DMS114 treated with DMSO at 0.1 percent for 48 hours (cell line): ENCODE measurements at regions not wholly inside any gene's neighbourhood (a gene's known extent, or its start where the extent isn't known, plus 50 kb on each side); places are given as distances from the start of the nearest gene placed in this dataset.
"Not testable (repeated sequence)": the region's sequence is repeated elsewhere in the genome, so short reads cannot be mapped to it uniquely, and the experiment has no call there.

Experiments
- DNase-seq: peaks from one replicate; lab custom pipeline; 2025; ENCODE audit not compliant: unreplicated experiment; lab: John Stamatoyannopoulos, UW

DNA sequence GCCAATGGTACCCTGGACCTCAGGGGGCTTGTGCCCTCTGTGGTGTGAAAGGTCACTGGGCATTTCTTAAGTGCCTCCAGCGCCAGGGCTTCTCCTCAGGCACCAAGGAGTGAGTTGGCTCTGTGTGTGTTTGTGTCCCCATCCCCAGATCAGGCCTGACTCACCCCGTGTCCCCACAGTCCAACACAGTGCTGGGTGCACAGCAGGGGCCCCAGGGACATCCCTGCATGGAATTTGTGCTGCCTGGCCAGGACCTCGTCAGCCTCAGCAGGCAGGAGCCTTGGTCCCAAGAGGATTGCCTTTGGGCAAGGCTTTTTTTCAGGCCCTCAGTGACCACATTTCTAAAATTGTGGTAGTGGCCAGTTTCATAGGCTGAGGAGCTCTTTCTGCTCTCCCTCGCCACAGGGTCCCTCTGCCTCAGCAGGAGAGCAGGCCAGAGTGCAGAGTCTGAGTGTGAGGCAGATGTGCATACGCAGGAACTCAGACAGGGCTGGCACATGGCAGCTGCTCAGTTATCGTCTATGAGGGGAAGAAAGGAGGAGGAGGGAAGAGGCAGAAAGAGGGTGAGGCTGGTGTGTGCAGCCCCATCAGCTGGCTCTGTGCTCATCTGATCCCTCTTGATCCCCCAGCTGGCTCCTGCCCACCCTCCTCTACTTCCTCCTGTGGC lies 215.6 kb downstream of the RPLP1 start:
- DNase-seq, result no peak

DNA sequence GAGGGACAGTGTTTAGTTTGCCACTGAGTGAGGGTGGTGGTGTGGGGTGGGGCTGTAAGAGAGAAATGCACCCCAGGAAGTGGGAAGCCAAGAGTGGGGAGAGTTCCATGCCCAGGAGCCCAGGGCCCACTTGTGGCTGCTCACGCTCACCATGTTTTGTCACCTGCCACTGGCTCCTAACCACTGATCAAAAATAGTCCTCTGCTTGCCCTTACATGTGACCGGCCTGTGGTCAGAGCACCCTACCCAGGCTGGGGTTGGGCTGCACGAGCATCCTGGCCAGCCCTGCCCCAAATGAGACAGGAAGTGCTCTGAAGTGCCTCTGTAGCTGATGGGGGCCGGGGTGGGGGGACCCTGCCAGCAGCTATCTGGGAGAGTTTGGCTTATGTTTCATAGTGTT lies 216.3 kb downstream of the RPLP1 start:
- DNase-seq, result no peak

DNA sequence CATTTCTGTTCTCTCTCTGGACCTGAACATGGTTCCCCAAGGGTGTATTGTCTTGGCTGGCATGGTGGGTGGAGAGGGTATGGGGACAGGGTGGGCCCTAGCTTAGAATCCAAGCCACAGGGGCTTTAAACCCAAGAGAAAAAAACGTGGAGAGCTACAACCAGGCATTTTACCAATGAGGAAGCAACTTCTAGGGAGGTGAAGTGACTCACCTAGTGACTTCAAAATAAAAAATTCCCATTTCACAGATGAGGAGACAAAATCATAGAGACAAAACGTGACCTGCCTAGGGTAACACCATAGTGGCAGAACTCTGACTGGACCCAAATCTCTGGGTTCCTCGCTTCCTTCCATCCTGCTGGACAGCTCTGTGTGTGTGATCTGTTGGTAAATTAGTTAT lies 216.8 kb downstream of the RPLP1 start:
- no peak for DNase-seq

DNA sequence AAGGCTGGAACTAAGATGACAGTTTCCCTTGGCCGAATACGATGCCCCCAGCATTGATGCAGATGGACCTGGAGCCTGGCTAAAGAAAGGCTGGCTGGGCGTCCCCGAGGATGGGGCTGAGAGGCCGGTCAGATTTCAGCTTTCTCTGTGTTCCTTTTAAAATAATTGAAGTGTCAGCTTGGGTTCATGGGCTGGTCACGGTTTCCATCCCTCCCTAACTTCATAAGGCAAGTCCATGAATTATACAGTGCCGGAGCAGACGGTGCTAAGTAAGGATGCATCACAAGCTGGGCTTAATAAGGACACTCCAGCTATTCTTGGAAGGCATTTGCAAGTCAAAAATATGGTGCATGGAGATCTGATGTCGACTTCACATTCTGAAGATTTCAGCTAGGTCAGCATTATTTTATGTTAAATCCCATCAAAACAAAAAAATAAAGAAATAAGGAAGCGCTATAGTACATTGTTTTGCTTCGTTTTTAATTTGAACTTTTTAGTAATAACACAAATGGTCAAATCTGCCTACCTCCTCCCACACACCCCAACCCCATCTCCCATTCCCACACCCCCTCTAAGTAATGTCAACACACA lies 220.8 kb downstream of the RPLP1 start:
- no peak for DNase-seq

DNA sequence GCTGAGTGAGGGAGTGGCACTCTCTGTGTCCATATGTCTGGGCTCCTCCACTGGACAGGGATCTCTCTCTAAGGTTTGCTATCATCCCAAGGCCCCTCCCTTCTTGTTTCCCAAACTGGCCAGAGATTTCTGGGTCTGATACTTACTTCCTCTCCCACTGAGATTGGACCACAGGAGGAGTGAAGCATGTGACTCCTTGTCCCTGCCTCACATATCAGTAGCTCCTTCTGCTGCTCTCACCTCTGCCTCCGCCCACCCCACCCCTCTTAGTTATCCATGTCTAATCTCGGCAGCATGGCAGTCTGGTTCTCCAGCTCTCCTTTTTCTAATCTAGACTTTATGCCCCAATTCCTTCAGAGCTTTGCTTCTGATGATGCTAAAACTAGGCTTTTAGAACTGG lies 223.1 kb downstream of the RPLP1 start:
- DNase-seq, result no peak

DNA sequence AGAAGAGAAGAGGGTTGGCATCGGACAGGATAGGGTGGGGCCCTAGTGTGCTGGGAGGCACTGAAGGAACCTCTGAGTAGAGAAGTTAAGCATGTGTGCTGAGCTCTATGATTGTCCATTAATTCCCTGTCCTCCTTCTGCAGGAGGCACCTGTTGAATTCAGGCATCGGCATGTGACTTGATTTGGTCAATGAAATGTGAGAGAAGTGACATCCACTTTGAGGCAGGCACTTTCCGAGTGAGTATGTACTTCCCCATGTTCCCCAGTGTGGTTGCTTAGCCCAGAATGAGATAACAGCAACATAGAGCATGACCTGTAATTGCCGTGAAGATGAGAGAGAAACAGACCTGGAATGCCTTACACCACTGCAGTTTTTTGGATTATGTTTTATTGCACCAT lies 224.8 kb downstream of the RPLP1 start:
- DNase-seq, result no peak

DNA sequence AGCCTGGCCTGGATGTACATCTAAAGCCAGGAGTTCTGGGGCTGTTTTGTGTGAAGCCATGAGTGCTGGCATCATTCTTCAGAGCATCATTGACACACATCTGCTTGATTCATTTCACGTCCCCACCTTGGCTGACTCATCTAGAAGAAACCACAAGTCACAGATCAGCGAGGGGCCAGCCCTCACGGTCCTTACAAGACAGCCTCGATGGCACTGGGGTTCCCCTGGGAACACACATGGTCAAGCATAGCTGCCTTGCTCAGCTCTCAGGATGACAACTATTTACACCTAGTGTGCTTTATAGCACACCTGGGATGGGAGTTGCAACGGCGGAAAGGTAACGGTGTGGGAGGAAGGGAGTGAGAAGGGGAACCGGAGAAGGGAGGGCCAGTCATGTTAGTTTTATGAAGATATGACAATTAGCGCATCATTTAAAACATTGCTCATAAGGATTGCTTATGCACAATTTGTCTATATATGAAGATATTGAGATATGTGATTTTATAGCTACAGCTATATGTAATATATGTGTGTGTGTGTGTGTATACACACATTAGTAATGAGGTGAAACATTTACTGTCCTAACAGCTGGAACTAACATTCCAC lies 227.1 kb downstream of the RPLP1 start:
- DNase-seq, result no peak

DNA sequence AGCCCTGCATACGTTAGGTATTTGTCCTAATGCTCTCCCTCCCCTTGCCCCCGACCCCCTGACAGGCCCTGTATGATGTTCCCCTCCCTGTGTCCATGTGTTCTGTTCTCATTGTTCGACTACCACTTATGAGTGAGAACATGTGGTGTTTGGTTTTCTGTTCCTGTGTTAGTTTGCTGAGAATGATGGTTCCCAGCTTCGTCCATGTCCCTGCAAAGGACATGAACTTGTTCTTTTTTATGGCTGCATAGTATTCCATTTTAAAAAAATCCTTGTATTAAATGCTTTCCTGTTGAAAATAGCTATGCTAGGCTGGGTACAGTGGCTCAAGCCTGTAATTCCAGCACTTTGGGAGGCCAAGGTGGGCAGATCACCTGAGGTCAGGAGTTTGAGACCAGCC lies 232.2 kb downstream of the RPLP1 start:
- DNase-seq, result not testable (repeated sequence)

DNA sequence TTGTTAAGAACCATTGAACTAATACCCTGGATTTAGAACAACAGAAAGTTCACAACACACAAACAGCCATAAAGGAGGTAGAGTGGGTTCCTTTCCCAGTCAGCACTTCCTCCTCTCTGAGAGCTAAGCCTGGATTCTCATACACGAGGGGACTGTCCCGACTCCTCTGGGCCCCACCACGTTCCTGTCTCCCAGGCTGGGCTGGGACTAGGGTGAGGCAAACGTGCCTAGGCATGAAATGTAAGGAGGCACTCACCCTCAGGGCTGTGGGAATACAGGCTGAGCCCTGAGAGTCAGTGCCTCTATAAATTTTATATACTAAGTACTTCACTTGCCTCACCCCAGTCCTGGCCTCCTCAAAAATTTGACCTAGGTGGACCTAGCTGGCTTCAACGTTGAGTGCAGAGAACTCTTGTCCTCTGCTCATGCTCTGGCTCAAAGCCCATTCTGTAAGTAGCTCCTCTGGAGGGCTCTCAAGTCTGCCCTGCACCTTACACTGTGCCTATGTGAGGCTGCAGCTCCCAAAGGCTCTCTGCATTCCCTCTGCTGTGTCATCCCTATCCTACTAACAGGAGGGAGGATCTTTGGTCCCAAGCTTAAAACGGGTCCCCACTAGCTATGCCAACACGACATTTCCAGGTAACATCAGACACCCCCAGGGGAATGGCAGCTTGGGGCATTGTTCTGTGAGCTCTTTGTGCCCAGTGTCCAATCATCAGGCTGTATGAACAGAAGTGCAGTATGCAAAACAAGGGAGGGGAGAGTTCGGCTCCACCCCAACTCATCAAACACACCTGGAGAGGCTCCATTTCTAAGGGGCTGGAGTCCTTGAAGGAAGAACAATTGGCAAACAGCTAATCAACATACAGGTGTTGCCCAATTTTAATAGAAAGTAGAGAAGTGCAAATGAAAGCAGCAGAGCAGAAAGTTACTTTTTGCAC lies 233.2 kb downstream of the RPLP1 start:
- DNase-seq, result no peak

DNA sequence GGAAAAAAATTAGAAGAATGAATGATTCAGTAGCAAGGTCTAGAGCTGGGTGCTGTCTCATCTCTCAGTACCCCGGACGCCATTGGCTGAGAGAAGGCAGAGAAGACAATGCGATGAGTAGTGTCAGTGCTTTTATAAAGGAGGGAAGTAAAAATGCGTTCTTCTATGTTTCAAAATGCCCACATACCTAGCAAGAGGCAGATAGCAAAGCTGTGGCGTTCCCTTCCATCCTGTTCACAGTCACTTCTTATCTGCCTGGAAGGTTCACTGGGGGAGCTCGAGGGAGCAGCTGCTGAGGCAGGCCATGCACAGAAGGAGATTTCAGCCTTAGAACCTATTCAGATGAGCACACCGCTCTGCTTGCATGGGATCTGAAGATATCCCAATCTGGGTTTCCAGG lies 234.0 kb downstream of the RPLP1 start:
- DNase-seq, result no peak

DNA sequence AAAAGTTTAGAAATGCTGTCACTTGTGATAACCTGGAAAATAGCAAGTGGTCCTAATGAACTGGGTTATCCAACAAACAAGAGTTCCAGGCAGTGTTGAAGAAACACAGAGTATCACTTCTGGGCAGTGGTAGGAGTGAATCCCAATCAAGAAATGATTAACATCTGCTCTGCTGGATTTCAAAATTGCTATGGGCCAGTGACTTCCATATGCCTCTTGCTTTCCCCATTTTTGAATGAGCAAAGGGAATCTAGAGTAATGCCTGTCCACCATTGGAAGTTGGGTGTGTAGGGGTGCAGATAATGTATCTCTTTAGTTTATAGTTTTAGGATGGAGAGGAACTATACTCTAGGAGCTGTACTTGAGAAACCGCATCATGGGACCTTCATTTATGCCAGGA lies 236.5 kb downstream of the RPLP1 start:
- DNase-seq, result no peak

DNA sequence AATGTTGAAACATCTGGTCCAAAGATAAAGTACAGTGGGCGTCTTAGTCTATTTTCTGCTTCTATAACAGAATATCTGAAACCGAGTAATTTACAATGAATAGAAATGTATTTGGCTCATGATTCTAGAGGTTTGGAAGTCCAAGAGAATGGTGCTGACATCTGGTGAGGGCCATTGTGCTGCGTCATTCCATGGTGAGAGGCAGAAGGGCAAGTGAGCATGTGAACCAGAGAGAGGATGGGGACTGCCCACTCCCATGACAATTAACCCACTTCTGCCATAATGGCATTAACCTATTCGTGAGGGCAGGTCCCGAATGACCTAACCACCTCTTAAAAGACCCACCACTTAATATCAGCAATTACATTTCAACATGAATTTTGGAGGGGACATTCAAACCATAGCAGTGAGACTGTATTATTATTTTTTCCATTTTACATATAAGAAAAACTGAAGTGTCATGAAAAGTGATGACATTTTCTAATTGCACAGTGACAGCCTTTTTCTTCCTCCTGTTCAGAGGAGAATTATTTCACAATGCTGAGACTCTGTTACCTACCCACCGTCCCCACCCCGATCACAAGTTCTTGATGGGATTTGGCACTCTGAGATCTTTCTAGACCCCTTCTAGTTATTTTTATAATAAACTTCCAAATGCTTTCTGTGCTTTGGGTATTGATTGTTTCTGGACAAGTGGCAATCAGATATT lies 238.8 kb downstream of the RPLP1 start:
- no peak for DNase-seq

DNA sequence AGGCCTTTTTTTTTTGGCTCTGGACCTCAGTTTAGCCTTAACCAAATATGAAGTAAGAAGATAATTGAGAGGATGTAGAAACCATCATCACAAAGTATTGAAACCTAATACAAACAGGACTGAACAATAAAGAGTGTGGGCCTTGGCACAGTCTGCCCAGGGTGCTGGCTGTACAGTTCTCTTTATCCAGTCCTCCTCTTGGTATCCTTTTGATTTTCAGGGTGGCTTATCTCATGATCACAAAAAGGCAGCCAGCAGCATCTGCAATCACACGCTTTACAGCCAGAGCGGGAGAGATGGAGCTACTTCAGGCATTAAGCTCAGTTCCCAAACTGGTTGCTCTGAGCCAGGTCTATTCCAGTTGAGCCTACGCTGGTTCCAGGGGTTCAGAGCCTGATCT lies 239.7 kb downstream of the RPLP1 start:
- no peak for DNase-seq

DNA sequence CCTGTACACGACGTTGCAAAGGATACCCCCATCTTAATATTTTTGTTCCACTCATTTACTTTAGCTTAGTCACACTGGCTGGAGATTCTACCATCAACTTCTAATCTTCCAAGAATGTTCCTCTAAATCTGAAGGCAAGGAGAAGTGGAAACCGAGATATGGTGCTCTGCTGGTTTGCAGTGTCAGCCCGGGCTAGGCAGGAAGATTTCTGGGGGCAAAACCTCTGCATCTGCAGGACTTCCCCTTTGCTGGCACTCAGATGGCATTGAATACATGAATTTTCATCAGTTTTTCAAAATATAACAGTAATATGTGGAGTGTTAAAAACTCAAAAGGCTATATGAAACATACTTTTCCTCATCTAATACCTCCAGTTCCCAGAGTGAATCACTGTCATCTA lies 240.4 kb downstream of the RPLP1 start:
- no peak for DNase-seq

DNA sequence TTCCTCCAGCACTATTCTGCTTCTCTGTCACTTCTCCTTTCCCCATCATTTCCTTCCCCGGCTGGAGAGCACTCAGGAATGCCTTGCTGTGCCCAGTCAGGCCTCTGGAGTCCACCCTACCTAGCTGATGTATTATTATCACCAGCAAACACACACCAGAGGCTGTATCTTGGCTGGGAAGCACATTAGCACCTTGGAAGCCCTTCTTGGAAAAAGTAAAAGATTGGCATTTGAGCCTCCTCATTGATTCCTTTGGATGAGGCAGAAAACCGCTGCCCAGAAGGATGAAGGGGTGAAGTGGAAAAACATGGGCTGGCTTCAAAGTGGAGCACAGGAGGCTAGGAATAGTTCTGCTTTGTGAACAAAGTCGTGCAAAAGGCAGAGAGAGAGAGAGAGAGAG lies 244.3 kb downstream of the RPLP1 start:
- no peak for DNase-seq

DNA sequence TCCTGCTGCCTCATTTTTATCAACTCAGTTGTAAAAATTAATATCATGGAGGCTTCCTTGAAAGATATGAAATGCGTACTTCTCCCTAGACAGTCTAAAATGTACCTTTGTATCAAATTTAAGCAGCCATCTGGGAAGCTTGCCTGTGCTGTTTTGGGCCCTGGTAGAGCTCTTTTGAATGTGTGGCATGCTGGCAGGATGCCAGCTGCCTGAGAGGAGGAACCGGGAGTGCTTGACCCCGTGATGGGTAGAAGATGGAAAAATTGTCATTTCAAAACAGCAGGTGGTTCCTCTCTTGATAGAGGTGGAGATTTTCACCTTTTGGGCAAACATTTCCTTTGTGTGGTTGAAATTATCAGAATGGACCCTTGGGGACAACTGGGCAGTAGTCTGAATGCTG lies 245.3 kb downstream of the RPLP1 start:
- no peak for DNase-seq

DNA sequence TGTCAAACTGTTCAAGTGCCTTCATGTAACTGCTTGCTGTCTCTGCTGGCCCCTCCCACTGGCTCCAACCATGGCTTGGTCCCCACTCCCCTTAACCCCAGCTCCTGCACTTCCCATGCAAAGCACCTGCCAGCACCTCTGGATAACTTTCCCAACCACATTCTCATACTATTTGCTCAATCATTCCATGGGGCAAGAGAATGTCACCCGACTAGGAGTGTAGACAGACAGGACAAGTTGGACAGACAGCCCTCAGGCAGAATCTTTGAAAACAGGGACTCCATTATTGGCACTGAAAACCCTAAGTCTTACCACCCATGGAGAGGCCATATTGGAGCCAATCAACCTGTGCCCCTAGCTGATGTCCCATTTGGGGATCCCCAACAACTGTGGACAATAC lies 246.5 kb downstream of the RPLP1 start:
- DNase-seq, result no peak

DNA sequence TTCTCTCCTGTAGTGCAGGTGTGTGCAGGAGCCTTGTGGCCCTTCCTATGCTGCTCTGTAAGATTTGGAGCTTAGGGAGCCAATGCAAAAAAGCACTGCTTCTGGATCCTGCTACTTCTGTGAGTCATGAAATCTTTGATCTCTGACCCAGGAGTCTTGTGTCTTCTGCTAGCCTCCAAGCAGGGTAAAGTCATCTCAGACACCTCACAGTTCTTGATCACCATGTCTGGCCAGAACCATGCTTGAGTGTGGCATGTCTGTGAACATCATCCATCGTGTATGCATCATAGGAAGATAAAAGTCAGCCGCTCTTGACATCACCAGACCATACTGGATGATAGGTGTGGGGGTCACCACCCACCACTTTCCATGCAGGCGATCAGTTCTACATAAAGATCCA lies 247.8 kb downstream of the RPLP1 start:
- DNase-seq, result no peak

DNA sequence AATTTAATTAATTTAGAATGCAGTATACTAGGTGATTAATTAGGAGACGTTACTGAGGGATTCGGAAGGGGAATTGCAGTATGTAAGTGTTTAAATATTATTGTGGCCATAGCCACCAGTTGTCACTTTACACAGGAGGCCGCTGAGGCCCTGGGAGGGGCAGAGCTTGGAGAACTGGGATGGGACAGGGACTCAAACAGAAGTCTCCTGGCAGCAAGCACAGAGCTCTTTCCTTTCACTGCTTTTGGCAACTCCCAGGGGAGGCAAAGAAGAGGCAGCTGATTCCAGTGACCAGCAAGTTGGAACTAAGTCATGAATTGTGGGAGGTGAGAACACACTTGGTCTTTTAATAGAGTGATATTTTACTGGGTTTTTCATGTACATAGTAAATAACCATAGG lies 248.6 kb downstream of the RPLP1 start:
- no peak for DNase-seq

DNA sequence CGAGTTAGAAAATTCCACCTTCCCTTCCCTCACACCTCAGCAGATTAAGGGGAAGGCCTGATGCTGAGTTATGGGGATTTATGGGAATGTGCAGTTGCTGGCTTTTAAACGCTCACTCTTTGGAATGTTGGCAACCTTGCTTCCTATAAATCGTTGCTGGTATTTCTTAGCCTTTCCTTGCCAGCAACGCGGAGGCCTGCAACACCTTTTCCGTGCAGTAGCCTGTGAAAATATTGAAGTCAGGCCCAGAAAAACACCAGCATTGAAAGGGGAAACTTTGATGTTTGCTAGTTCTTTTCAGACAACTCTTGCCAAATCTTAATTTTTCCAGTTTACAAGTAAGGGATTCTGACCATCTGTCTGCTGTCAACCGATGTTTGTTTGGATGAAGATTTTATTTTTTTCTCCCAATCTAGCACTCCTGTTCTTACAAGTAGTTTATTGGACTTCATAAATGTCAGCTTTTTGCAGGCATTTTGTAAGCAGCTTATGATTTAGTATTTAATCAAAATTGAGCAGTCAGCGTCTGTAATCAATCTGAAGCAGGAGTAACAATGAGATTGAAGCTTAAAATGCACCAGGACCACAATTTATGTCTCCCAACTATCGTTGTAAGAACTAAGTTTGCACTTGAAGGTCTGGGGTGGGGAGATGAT lies 251.0 kb downstream of the RPLP1 start:
- DNase-seq, result no peak

DNA sequence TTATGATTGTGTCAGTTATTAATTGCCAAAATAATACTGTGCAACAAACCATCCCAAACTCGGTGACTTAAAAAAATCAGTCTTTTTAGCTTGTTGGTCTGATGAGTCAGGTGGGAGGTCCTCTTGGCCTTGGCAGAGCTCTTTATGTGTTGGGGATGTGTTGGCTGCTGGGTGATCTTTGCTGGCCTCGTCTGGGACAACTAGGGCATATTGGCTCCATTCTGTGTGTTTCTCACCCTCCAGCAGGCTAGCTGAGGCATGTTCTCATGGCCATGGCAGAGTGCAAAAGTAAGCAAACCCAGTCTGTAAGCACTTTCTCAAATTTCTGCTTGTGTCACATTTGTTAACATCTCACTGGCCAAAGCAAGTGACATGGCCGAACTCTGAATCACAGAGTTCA lies 251.6 kb downstream of the RPLP1 start:
- DNase-seq, result no peak
